Vagina (tissue), 2 donors: ENCODE measurements at regions not wholly inside any gene's neighbourhood (a gene's known extent, or its start where the extent isn't known, plus 50 kb on each side); places are given as distances from the start of the nearest gene placed in this dataset.

ENCODE experiments used
- CTCF ChIP-seq, 3 experiments: fragments of 450-650 bp in 2 of 3; fragments of 200-600 bp in 1 of 3; sonication (generic) in 1 of 3; IDR thresholded peaks; one replicate each; pipeline ENCODE4 v1.5.1; 2017 to 2019; ENCODE audit warnings: antibody characterized with exemption in 3 of 3, mild to moderate bottlenecking in 2 of 3, moderate library complexity in 2 of 3
- POLR2A ChIP-seq, 2 donors: fragments of 450-650 bp; IDR thresholded peaks; one replicate each; pipeline ENCODE4 v1.6.1; 2017; ENCODE audit warnings: antibody characterized with exemption in 2 of 2, mild to moderate bottlenecking in 2 of 2, moderate library complexity in 2 of 2
- POLR2AphosphoS5 ChIP-seq, 2 donors: sonication (generic); formaldehyde crosslinking; IDR thresholded peaks; one replicate each; pipeline ENCODE4 v1.9.0; 2017; ENCODE audit warnings: antibody characterized with exemption in 2 of 2, mild to moderate bottlenecking in 2 of 2, low read depth in 1 of 2; ENCODE audit not compliant: insufficient read depth in 1 of 2

GRCh38 chr20:10802236-10802635 is 128.4 kb upstream of the JAG1 start:
- TF ChIP-seq CTCF (IDR thresholded peaks at IDR 0.05) (no peak), POLR2AphosphoS5 (IDR thresholded peaks at IDR 0.05; ENCODE audit: insufficient read depth in 1 of 2, low read depth in 1 of 2) (no peak), POLR2A (IDR thresholded peaks at IDR 0.05) (no peak)
